ENCODE measurements at regions not wholly inside any gene's neighbourhood (a gene's known extent, or its start where the extent isn't known, plus 50 kb on each side); places are given as distances from the start of the nearest gene placed in this dataset.
A peak's percentile ranks its signal among the peaks of the same experiment; 100 is the strongest.

DNA sequence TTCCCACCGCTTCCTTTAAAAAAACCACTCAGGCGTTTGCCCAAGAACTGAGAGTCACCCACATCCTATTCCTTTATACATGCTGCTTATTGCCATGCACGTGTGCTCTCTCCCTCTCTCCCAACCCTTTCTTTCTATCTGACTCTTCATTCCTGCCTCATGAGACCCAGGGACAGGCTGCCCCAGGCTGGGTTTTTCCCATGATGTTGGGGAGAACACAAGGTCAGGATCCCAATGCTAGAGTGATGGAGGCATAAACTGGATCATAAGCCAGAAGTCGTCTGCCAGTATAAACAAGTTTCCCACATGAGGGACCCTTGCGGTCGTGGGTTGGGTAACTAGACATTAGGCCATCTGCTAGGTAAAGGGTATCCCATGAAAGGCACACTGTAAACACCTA lies 64.9 kb downstream of the CD2 start:
- intact Hi-C loops (cut with DNase I), result no loop called here
- no peak for DNase-seq
- no peak for ATAC-seq (ENCODE audit: poor library complexity)

- intact Hi-C loops (cut with DNase I), result no loop called here
- ATAC-seq (ENCODE audit: poor library complexity), result peak; percentile 78
- DNase-seq, result peak; percentile 79
These were observed 66.1 kb downstream of the CD2 start for GRCh38 chr1:116820369-116820768.

DNA sequence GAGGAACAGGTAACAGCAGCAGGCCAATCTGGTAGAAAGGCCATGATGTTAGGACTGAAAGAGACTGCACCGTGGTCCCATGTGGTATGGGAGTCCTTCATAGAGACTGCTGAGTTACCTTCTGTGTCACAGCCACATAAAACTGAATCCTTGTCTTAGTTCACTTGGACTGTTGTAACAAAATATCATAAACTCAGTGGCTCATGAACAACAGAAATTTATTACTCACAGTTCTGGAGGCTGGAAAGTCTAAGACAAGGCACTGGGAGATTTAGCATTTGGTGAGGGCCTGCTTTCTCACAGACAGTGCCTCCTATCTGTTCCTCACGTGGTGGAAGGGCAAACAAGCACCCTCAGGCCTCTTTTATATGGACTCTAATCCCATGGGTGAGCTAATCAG lies 67.5 kb downstream of the CD2 start:
- DNase-seq (no peak), ATAC-seq (ENCODE audit: poor library complexity) (no peak)
- intact Hi-C loops (cut with DNase I), result no loop called here

- intact Hi-C loops (cut with DNase I), result no loop called here
- DNase-seq (no peak), ATAC-seq (ENCODE audit: poor library complexity) (no peak)
These were observed 70.5 kb downstream of the CD2 start for GRCh38 chr1:116824631-116825206.

GRCh38 chr1:116825207-116825719 lies 71.0 kb downstream of the CD2 start:
- intact Hi-C loops (cut with DNase I), result no loop called here
- peak; percentile 53 for DNase-seq
- ATAC-seq (ENCODE audit: poor library complexity), result peak; percentile 68

GRCh38 chr1:116825720-116826438 lies 71.6 kb downstream of the CD2 start:
- intact Hi-C loops (cut with DNase I), result no loop called here
- no peak for DNase-seq
- ATAC-seq (ENCODE audit: poor library complexity), result peak; percentile 74

GRCh38 chr1:116826818-116827606 lies 72.8 kb downstream of the CD2 start:
- intact Hi-C loops (cut with DNase I), result no loop called here
- DNase-seq, result no peak
- no peak for ATAC-seq (ENCODE audit: poor library complexity)

- no peak for DNase-seq
- ATAC-seq (ENCODE audit: poor library complexity), result no peak
- intact Hi-C loops (cut with DNase I), result no loop called here
These were observed 73.4 kb downstream of the CD2 start for GRCh38 chr1:116827607-116828105.

DNA sequence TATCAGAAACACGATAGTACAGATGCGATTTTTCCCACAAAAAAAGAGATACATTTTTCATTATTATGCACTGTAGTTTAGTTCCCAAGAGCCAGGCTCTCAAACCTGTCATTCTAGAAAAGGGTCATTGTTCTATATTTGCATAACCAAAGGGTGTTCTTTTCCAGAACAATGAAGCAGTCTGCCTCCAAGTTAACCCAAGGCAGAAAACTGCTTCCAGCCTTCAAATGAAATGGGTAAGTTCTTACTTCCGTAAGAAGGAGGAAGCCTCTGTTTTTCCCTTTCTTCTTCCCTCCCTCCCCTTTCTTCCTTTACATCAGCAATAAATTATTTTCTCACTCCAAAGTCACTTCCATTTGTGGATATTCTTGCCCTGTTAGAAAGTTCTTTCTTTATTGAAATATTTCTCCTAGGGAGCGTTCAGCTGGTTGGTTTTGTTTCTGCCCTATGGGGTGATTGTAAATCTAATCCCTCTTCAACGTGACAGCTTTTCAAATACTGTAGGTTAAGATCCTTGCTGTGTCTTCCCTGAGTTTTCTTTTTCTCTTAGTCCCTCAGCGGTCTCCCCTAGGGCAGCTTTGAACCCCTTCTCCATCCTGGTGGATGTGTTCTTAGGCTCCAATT lies 77.3 kb upstream of the PTGFRN start:
- DNase-seq (no peak), ATAC-seq (ENCODE audit: poor library complexity) (no peak)
- intact Hi-C loops (cut with DNase I), result no loop called here

DNA sequence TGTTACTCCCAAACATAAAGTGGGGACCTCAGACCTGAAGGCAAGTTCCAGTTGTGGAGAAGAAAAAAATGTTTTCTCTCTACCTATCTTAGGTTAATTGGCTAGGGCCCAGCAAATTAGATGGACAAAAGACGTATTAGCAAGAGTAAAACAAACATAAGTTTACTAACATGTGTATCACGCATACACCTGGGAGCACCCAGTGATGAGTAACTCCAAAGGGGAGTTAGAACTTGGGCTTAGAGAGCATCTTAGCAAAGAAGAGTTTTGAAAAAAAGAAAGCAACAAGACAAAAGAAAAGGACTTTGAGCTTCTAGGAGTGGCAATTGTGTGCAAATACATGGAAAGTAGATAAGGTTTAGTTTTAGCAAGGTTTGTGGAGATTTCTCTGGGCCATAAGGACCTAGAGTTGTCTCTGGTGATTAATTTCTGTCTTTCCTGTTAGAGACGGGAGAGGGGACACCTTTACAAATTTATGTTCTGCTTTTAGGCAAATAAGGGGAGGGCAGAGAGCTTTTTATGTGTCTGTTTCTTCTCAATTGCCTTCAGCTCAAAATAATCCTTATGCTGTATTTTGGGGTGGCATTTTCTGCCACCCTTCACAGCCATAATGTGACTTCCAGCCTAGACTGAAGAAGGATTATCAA lies 76.7 kb upstream of the PTGFRN start:
- ATAC-seq (ENCODE audit: poor library complexity), result no peak
- intact Hi-C loops (cut with DNase I), result no loop called here

GRCh38 chr1:116833718-116834117 lies 76.0 kb upstream of the PTGFRN start:
- ATAC-seq (ENCODE audit: poor library complexity), result no peak
- no peak for DNase-seq
- intact Hi-C loops (cut with DNase I), result no loop called here

More for the DNA sequence above, 76.7 kb upstream of the PTGFRN start:
- DNase-seq, result no peak

DNA sequence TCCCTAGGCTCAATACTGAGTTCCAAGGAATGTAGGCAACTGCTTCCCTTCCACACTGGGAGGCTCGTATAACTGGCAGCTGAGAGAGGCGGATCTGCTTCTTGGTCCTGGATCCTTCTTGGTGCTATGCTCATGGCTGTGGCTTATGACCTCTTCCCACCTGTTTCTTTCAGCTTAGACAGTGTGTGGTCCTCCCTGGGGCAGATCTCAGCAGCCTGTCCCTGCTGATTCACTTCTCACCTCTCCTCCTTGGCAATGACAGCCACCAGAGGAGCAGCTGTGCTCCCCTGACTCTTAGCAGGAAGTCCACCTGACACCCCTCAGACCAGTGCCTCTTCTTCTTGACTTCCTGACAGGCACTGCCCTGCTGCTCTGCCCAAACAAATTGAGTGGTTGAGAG lies 75.1 kb upstream of the PTGFRN start:
- ATAC-seq (ENCODE audit: poor library complexity) (no peak), DNase-seq (no peak)
- intact Hi-C loops (cut with DNase I), result no loop called here

DNA sequence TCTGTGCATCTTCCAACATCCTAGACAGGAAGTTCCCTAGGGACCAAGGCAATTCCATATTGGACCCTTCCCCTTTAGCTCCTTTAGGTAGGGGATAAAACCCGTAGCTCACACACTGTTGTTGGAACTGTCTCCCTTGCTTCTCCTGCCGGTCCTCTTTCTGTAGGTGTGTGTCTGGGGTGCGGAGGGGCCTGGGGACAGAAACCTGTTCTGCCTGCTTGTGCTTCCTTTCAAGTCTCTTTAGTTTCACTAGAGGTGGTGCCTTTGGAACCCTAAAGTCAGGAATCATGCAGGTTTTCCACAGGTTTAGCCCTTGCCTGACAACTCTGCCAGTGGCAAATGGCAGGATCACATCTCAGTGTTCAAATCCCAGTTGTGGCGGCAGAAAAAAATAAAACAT lies 74.6 kb upstream of the PTGFRN start:
- no peak for ATAC-seq (ENCODE audit: poor library complexity)

GRCh38 chr1:116836099-116836498 lies 73.6 kb upstream of the PTGFRN start:
- DNase-seq (no peak), ATAC-seq (ENCODE audit: poor library complexity) (peak; percentile 25)
- intact Hi-C loops (cut with DNase I), result no loop called here

More for the DNA sequence above, 74.6 kb upstream of the PTGFRN start:
- intact Hi-C loops (cut with DNase I), result no loop called here
- DNase-seq, result no peak

DNA sequence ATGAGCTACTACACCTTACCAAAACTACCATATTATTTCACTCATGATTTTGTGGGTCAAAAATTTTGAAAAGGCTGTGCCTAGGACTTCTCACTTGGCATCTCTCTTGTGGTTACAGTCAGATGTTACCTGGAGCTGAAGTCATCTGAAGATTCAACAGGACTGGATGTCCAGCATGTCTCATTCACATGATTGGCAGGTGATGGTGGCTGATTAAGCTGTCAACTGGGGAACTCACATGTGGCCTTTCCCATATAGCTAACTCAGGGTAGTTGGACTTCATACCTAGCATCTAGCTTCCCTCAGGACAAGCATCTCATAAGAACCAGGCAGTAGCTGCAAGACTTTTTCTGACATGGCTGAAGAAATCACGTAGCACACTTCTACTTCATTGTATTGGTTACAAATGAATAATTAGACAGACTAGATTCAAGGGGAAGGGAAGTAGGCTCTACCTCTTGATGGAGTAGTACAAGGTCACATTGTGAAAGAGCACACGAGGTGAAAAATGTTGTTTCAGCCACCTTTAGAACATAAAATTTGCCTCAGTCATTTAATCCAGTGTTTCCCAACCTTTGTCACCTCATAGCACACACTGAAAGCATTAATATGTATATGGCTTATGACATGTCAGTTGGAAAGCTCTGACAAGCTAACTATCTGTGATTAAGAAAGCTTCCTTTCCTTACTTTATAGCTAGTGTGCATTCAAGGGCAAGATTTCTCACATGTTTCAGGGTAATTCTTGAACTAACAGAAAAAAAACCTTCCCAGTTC lies 68.0 kb upstream of the PTGFRN start:
- DNase-seq (no peak), ATAC-seq (ENCODE audit: poor library complexity) (no peak)
- intact Hi-C loops (cut with DNase I), result no loop called here

DNA sequence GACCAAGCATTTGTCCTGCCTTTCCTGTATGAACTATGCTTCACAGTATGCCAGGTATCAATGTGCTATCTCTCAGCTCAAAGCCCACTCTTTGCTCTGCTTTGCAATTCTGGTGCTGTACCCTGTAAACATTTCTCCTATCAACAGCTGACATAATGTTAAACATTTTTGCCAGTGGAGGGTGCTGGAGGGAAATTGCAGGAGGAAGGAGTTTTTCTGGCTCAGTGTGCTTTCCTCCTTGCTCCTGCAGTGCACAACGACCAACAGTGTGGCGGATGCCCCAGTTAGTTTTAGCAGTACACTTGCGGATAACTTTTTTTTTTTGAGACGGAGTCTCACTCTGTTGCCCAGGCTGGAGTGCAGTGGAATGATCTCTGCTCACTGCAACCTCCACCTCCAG lies 67.1 kb upstream of the PTGFRN start:
- intact Hi-C loops (cut with DNase I), result no loop called here
- ATAC-seq (ENCODE audit: poor library complexity) (no peak), DNase-seq (no peak)

GRCh38 chr1:116844775-116845174 lies 64.9 kb upstream of the PTGFRN start:
- no peak for DNase-seq
- ATAC-seq (ENCODE audit: poor library complexity), result no peak
- intact Hi-C loops (cut with DNase I), result no loop called here

DNA sequence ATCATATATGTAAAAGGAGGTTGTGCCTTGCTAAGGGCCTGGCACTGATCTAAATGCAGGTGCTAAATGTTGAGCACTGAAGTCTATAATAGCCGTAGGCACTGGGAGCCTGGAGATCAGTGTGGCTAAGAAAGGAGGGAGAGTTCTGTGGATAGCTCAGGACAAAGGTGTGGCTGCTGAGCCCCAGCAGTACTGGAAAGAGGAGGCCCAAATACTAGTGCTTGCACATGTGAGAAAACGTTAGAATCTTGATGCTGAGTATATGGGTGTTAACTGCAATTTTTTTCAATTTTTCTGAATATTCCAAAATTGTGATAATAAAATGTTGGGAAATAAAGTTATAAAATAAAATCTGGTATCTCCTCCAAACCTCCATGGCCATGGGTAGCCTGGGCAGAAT lies 62.5 kb upstream of the PTGFRN start:
- ATAC-seq (ENCODE audit: poor library complexity), result peak; percentile 13

More for the DNA sequence above, 62.5 kb upstream of the PTGFRN start:
- intact Hi-C loops (cut with DNase I), result no loop called here
- DNase-seq, result no peak
